ES-I3 (cell line): ENCODE measurements at regions not wholly inside any gene's neighbourhood (a gene's known extent, or its start where the extent isn't known, plus 50 kb on each side); places are given as distances from the start of the nearest gene placed in this dataset.
"Not testable (repeated sequence)": the region's sequence is repeated elsewhere in the genome, so short reads cannot be mapped to it uniquely, and the experiment has no call there.

Experiments used
- H3K36me3 ChIP-seq: 2 replicates; pipeline ENCODE4 v1.6.1; 2013; ENCODE audit warnings: mild to moderate bottlenecking, low read length, control low read depth, moderate library complexity; ENCODE audit not compliant: insufficient read depth
- H3K4me1 ChIP-seq: 2 replicates; pipeline ENCODE4 v1.6.1; 2013; ENCODE audit warnings: mild to moderate bottlenecking, control low read depth, low read length; ENCODE audit not compliant: insufficient read depth
- H3K9ac ChIP-seq: 2 replicates; pipeline ENCODE4 v1.6.1; 2013; ENCODE audit warnings: low read depth, mild to moderate bottlenecking, low read length, moderate library complexity
- H3K9me3 ChIP-seq: 2 replicates; pipeline ENCODE4 v1.6.1; 2013; ENCODE audit warnings: mild to moderate bottlenecking, low read length, moderate library complexity; ENCODE audit not compliant: control insufficient read depth, insufficient read depth

- no peaks in the 10 kb centered on the region for H3K4me1 ChIP-seq
These were observed 173.8 kb downstream of the AEBP2 start for GRCh38 chr12:19613051-19613535.

GRCh38 chr12:19614601-19615383, 175.5 kb downstream of the AEBP2 start:
- Histone ChIP-seq H3K36me3 (no peaks in the 10 kb centered on the region), H3K9me3 (no peaks in the 10 kb centered on the region), H3K9ac (no peak overlapping the region), H3K4me1 (no peaks in the 10 kb centered on the region)

More at GRCh38 chr12:19613051-19613535, 173.8 kb downstream of the AEBP2 start:
- Histone ChIP-seq H3K9me3 (no peaks in the 10 kb centered on the region), H3K9ac (no peak overlapping the region), H3K36me3 (no peaks in the 10 kb centered on the region)

- Histone ChIP-seq H3K36me3 (no peaks in the 10 kb centered on the region), H3K9me3 (no peaks in the 10 kb centered on the region), H3K9ac (no peak overlapping the region), H3K4me1 (no peaks in the 10 kb centered on the region)
These were observed 176.1 kb downstream of the AEBP2 start for GRCh38 chr12:19615384-19615725.

- Histone ChIP-seq H3K9ac (no peak overlapping the region), H3K36me3 (no peaks in the 10 kb centered on the region), H3K4me1 (no peaks in the 10 kb centered on the region), H3K9me3 (no peaks in the 10 kb centered on the region)
These were observed 177.5 kb downstream of the AEBP2 start for GRCh38 chr12:19616781-19617180.

- Histone ChIP-seq H3K9ac (no peak overlapping the region), H3K9me3 (no peaks in the 10 kb centered on the region)
These were observed 180.9 kb downstream of the AEBP2 start for GRCh38 chr12:19620222-19620621.

GRCh38 chr12:19623751-19624399, 184.6 kb downstream of the AEBP2 start:
- H3K9ac ChIP-seq, result no peak overlapping the region
- no peaks in the 10 kb centered on the region for H3K9me3 ChIP-seq
- H3K36me3 ChIP-seq, result no peaks in the 10 kb centered on the region
- no peaks in the 10 kb centered on the region for H3K4me1 ChIP-seq

More at GRCh38 chr12:19620222-19620621, 180.9 kb downstream of the AEBP2 start:
- Histone ChIP-seq H3K36me3 (no peaks in the 10 kb centered on the region), H3K4me1 (no peaks in the 10 kb centered on the region)

- no peaks in the 10 kb centered on the region for H3K4me1 ChIP-seq
- no peaks in the 10 kb centered on the region for H3K36me3 ChIP-seq
- no peaks in the 10 kb centered on the region for H3K9me3 ChIP-seq
- no peak overlapping the region for H3K9ac ChIP-seq
These were observed 185.2 kb downstream of the AEBP2 start for GRCh38 chr12:19624491-19624890.

GRCh38 chr12:19625551-19625950, 186.3 kb downstream of the AEBP2 start:
- not testable (repeated sequence) for H3K9me3 ChIP-seq, H3K4me1 ChIP-seq, H3K9ac ChIP-seq, H3K36me3 ChIP-seq

- no peaks in the 10 kb centered on the region for H3K4me1 ChIP-seq
- H3K9ac ChIP-seq, result no peak overlapping the region
- H3K9me3 ChIP-seq, result no peaks in the 10 kb centered on the region
- no peaks in the 10 kb centered on the region for H3K36me3 ChIP-seq
These were observed 188.4 kb downstream of the AEBP2 start for GRCh38 chr12:19627719-19628118.

GRCh38 chr12:19630536-19630935, 191.2 kb downstream of the AEBP2 start:
- H3K9ac ChIP-seq, result no peak overlapping the region
- no peaks in the 10 kb centered on the region for H3K9me3 ChIP-seq
- H3K4me1 ChIP-seq, result no peaks in the 10 kb centered on the region
- no peaks in the 10 kb centered on the region for H3K36me3 ChIP-seq

- H3K4me1 ChIP-seq, result no peaks in the 10 kb centered on the region
- no peaks in the 10 kb centered on the region for H3K9me3 ChIP-seq
- H3K36me3 ChIP-seq, result no peaks in the 10 kb centered on the region
- H3K9ac ChIP-seq, result no peak overlapping the region
These were observed 193.9 kb downstream of the AEBP2 start for GRCh38 chr12:19633194-19633593.

GRCh38 chr12:19633641-19634040, 194.3 kb downstream of the AEBP2 start:
- Histone ChIP-seq H3K9me3 (no peaks in the 10 kb centered on the region), H3K36me3 (no peaks in the 10 kb centered on the region), H3K9ac (no peak overlapping the region)

GRCh38 chr12:19639781-19640415, 200.6 kb downstream of the AEBP2 start:
- no peaks in the 10 kb centered on the region for H3K36me3 ChIP-seq
- no peaks in the 10 kb centered on the region for H3K9me3 ChIP-seq
- peaks cover 8% of the 10 kb centered on the region for H3K4me1 ChIP-seq
- no peak overlapping the region for H3K9ac ChIP-seq

More at GRCh38 chr12:19633641-19634040, 194.3 kb downstream of the AEBP2 start:
- H3K4me1 ChIP-seq, result no peaks in the 10 kb centered on the region

- Histone ChIP-seq H3K36me3 (no peaks in the 10 kb centered on the region; the same call in 1 of the 2 replicates), H3K9me3 (peaks cover 3% of the 10 kb centered on the region; the same call in 1 of the 2 replicates), H3K4me1 (peaks cover 8% of the 10 kb centered on the region), H3K9ac (no peak overlapping the region)
These were observed 202.2 kb downstream of the AEBP2 start for GRCh38 chr12:19641235-19642080.
